Astrocyte (in vitro differentiated cells and primary cell): ENCODE measurements at regions not wholly inside any gene's neighbourhood (a gene's known extent, or its start where the extent isn't known, plus 50 kb on each side); places are given as distances from the start of the nearest gene placed in this dataset.
A peak's percentile ranks its signal among the peaks of the same experiment; 100 is the strongest.

Experiments
- DNase-seq: peaks from one replicate; pipeline ENCODE4 v3.0.0-alpha.2; 2010; ENCODE audit warnings: low read depth
- FAIRE-seq: peaks from 2 replicates; lab custom pipeline; 2011; peaks lifted over from hg19 to GRCh38; lab: Jason Lieb, UNC
- H2AFZ ChIP-seq: 2 replicates; pipeline ENCODE4 v1.6.0; 2012; ENCODE audit warnings: low read depth, low read length, inconsistent platforms
- H3K27ac ChIP-seq: 2 replicates; pipeline ENCODE4 v1.5.1; 2011; ENCODE audit warnings: low read depth, low read length, inconsistent platforms
- H3K27me3 ChIP-seq: 2 replicates; pipeline ENCODE4 v1.6.0; 2011; ENCODE audit warnings: low read length, inconsistent platforms; ENCODE audit not compliant: insufficient read depth
- H3K36me3 ChIP-seq: 2 replicates; pipeline ENCODE4 v1.5.1; 2011; ENCODE audit warnings: low read length, inconsistent platforms; ENCODE audit not compliant: insufficient read depth
- H3K4me1 ChIP-seq: 2 replicates; pipeline ENCODE4 v1.5.1; 2011; ENCODE audit warnings: low read length, inconsistent platforms; ENCODE audit not compliant: insufficient read depth
- H3K4me2 ChIP-seq: 2 replicates; pipeline ENCODE4 v1.6.0; 2012; ENCODE audit warnings: low read length, inconsistent platforms
- H3K4me3 ChIP-seq: 2 replicates; pipeline ENCODE4 v1.5.1; 2011; ENCODE audit warnings: low read depth, mild to moderate bottlenecking, low read length, inconsistent platforms; ENCODE audit not compliant: insufficient read depth
- H3K79me2 ChIP-seq: 2 replicates; pipeline ENCODE4 v1.6.0; 2012; ENCODE audit warnings: mild to moderate bottlenecking, low read length, inconsistent platforms; ENCODE audit not compliant: insufficient read depth
- H3K9ac ChIP-seq: 2 replicates; pipeline ENCODE4 v1.6.0; 2012; ENCODE audit warnings: mild to moderate bottlenecking, low read length, inconsistent platforms
- H3K9me3 ChIP-seq: 2 replicates; pipeline ENCODE4 v1.5.1; 2012; ENCODE audit warnings: low read depth, mild to moderate bottlenecking, low read length, inconsistent platforms; ENCODE audit not compliant: insufficient read depth
- H4K20me1 ChIP-seq: 2 replicates; pipeline ENCODE4 v1.6.0; 2012; ENCODE audit warnings: low read length, inconsistent platforms; ENCODE audit not compliant: insufficient read depth
- H3K27ac Mint-ChIP-seq: one replicate; pipeline ENCODE4 v1.8.0; 2021; ENCODE audit warnings: mild to moderate bottlenecking, mixed read lengths; ENCODE audit not compliant: unreplicated experiment
- H3K27me3 Mint-ChIP-seq: one replicate; pipeline ENCODE4 v1.8.0; 2021; ENCODE audit warnings: low read depth, mixed read lengths; ENCODE audit not compliant: unreplicated experiment
- H3K36me3 Mint-ChIP-seq: one replicate; pipeline ENCODE4 v1.8.0; 2021; ENCODE audit warnings: low read depth, mixed read lengths; ENCODE audit not compliant: unreplicated experiment
- H3K4me1 Mint-ChIP-seq: one replicate; pipeline ENCODE4 v1.8.0; 2021; ENCODE audit warnings: low read depth, mixed read lengths; ENCODE audit not compliant: unreplicated experiment
- H3K4me3 Mint-ChIP-seq: one replicate; pipeline ENCODE4 v1.8.0; 2021; ENCODE audit warnings: mild to moderate bottlenecking, moderate library complexity, mixed read lengths; ENCODE audit not compliant: unreplicated experiment
- H3K9me3 Mint-ChIP-seq: one replicate; pipeline ENCODE4 v1.8.0; 2021; ENCODE audit warnings: mild to moderate bottlenecking, mixed read lengths; ENCODE audit not compliant: unreplicated experiment
- CTCF ChIP-seq: IDR thresholded peaks from 2 replicates; pipeline ENCODE4 v1.5.1; 2011; ENCODE audit warnings: low read depth, mild to moderate bottlenecking, inconsistent platforms, low read length, moderate library complexity; ENCODE audit not compliant: insufficient read depth
- EZH2 ChIP-seq: IDR thresholded peaks from 2 replicates; pipeline ENCODE4 v1.6.1; 2012; ENCODE audit warnings: mild to moderate bottlenecking, low read length, inconsistent platforms; ENCODE audit not compliant: insufficient read depth

- H3K9me3 ChIP-seq: no peaks in the 10 kb centered on the region
- DNase-seq: no peak
- H3K27me3 Mint-ChIP-seq: no peaks in the 10 kb centered on the region
- no peaks in the 10 kb centered on the region for H3K79me2 ChIP-seq
- no peak overlapping the region for H3K9ac ChIP-seq
- no peak overlapping the region for H2AFZ ChIP-seq
- no peaks in the 10 kb centered on the region for H3K27me3 ChIP-seq
- no peak overlapping the region for H3K4me3 ChIP-seq
- TF ChIP-seq CTCF (no peak), EZH2 (no peak)
- H3K4me2 ChIP-seq: no peak overlapping the region
- H3K36me3 ChIP-seq: no peaks in the 10 kb centered on the region
- no peaks in the 10 kb centered on the region for H4K20me1 ChIP-seq
- FAIRE-seq: no peak
- H3K9me3 Mint-ChIP-seq: peaks cover 8% of the 10 kb centered on the region
- no peaks in the 10 kb centered on the region for H3K4me1 Mint-ChIP-seq
- H3K4me3 Mint-ChIP-seq: no peak overlapping the region
- H3K27ac ChIP-seq: no peak overlapping the region
- H3K27ac Mint-ChIP-seq: no peak overlapping the region
- H3K4me1 ChIP-seq: no peaks in the 10 kb centered on the region
- no peaks in the 10 kb centered on the region for H3K36me3 Mint-ChIP-seq
These were observed 180.3 kb downstream of the TMEM182 start for GRCh38 chr2:102942107-102942506.

- Histone ChIP-seq H3K27ac (no peak overlapping the region), H3K4me1 (no peaks in the 10 kb centered on the region), H3K79me2 (no peaks in the 10 kb centered on the region), H4K20me1 (no peaks in the 10 kb centered on the region), H3K4me3 (no peak overlapping the region), H3K9me3 (no peaks in the 10 kb centered on the region), H3K4me2 (no peak overlapping the region), H3K27me3 (no peaks in the 10 kb centered on the region), H2AFZ (no peak overlapping the region), H3K36me3 (no peaks in the 10 kb centered on the region), H3K9ac (no peak overlapping the region)
- H3K4me1 Mint-ChIP-seq: no peaks in the 10 kb centered on the region
- peaks cover 8% of the 10 kb centered on the region for H3K9me3 Mint-ChIP-seq
- H3K27ac Mint-ChIP-seq: no peak overlapping the region
- H3K4me3 Mint-ChIP-seq: no peak overlapping the region
- H3K27me3 Mint-ChIP-seq: no peaks in the 10 kb centered on the region
- FAIRE-seq (no peak), DNase-seq (no peak)
- H3K36me3 Mint-ChIP-seq: no peaks in the 10 kb centered on the region
- TF ChIP-seq EZH2: no peak
- TF ChIP-seq CTCF: no peak
These were observed 181.4 kb downstream of the TMEM182 start for GRCh38 chr2:102943251-102943650.

DNA sequence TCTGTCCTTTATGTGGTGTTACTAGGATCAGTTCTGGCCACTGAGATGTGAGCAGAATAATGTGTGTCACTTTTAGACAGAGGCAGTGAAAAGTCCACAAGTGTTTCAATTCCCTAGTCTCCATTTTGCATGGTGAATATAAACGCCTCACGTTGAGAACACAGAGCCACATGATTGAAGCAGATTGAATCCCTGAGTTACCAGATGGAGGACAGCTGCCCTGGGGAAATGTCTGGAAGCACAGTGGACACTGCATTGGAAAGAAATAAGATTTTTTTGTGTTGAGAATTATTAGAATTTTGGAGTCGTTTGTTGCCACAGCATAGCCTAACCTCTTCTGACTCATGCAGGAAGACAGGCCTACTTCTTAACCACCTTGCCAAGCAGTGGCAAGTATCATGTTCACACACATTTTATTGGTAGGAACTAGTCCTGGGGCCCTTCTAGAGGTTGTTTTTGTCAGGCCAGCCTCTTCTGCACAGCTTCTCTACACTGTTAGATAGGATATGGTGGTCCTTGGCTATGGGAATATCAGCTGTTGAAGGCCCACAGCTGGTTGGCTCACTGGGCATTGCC lies 188.6 kb downstream of the TMEM182 start:
- Mint-ChIP-seq H3K27me3 (no peaks in the 10 kb centered on the region), H3K4me1 (no peaks in the 10 kb centered on the region), H3K9me3 (no peaks in the 10 kb centered on the region), H3K27ac (no peak overlapping the region), H3K4me3 (no peak overlapping the region), H3K36me3 (no peaks in the 10 kb centered on the region)
- no peak overlapping the region for H3K4me3 ChIP-seq
- H4K20me1 ChIP-seq: no peaks in the 10 kb centered on the region
- no peak overlapping the region for H3K4me2 ChIP-seq
- H3K36me3 ChIP-seq: no peaks in the 10 kb centered on the region
- H3K27ac ChIP-seq: no peak overlapping the region
- no peaks in the 10 kb centered on the region for H3K79me2 ChIP-seq
- no peaks in the 10 kb centered on the region for H3K9me3 ChIP-seq
- peak; percentile 1 for DNase-seq
- TF ChIP-seq CTCF (no peak), EZH2 (no peak)
- no peak overlapping the region for H3K9ac ChIP-seq
- H3K4me1 ChIP-seq: no peaks in the 10 kb centered on the region
- FAIRE-seq: no peak
- no peaks in the 10 kb centered on the region for H3K27me3 ChIP-seq
- H2AFZ ChIP-seq: no peak overlapping the region
